GM10248 (cell line): ENCODE measurements at regions not wholly inside any gene's neighbourhood (a gene's known extent, or its start where the extent isn't known, plus 50 kb on each side); places are given as distances from the start of the nearest gene placed in this dataset.

Experiments used
- CTCF ChIA-PET: fragments of 300-600 bp; sonication (Branson Sonifier 250); formaldehyde crosslinking; extraction: SDS; loops from one replicate; lab custom pipeline; 2021; ENCODE audit warnings: antibody characterized with exemption; lab: Yijun Ruan, JAX
- POLR2A ChIA-PET: fragments of 350-650 bp; sonication (Branson Sonifier 250); formaldehyde crosslinking; extraction: SDS; loops from one replicate; lab custom pipeline; 2020; ENCODE audit warnings: antibody characterized with exemption; lab: Yijun Ruan, JAX
- DNase-seq: peaks from one replicate; pipeline ENCODE4 v3.0.0; 2012; ENCODE audit errors: extremely low spot score
- TF ChIP-seq, protein P1 (sequence below): IDR thresholded peaks from 2 replicates; pipeline ENCODE4 v1.5.1; 2012; ENCODE audit warnings: mild to moderate bottlenecking, low read depth; ENCODE audit errors: extremely low read depth, missing control alignments, control extremely low read depth

DNA sequence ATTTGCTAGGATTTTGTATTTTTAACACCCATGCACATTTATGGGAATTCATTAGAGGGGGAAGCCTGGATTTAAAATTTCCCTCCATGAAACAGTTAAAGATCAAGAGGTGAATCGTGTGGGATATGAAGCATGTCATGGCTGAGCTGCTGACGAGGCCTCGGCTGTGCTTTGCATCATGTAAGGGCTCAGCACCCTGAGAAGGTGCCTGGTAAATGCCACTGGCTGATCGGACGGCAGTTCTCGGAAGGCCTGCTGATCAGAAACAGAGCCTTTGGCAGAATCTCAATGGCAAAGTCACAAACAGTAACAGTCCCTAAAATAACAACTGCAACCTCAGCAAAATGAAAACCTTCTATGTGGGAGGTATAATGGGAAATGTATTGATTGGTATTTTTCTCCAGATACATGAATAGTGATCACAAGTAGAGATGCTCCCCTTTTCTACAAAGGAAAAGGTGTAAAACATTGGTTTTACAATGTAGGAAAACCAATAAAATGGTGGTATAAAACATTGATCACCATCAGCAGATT, 53.0 kb upstream of the FUCA2 start:
- CTCF ChIA-PET, result no interaction called here
- POLR2A ChIA-PET, result no interaction called here
- no peak for DNase-seq
- TF ChIP-seq, protein P1, sequence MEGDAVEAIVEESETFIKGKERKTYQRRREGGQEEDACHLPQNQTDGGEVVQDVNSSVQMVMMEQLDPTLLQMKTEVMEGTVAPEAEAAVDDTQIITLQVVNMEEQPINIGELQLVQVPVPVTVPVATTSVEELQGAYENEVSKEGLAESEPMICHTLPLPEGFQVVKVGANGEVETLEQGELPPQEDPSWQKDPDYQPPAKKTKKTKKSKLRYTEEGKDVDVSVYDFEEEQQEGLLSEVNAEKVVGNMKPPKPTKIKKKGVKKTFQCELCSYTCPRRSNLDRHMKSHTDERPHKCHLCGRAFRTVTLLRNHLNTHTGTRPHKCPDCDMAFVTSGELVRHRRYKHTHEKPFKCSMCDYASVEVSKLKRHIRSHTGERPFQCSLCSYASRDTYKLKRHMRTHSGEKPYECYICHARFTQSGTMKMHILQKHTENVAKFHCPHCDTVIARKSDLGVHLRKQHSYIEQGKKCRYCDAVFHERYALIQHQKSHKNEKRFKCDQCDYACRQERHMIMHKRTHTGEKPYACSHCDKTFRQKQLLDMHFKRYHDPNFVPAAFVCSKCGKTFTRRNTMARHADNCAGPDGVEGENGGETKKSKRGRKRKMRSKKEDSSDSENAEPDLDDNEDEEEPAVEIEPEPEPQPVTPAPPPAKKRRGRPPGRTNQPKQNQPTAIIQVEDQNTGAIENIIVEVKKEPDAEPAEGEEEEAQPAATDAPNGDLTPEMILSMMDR, result no peak

DNA sequence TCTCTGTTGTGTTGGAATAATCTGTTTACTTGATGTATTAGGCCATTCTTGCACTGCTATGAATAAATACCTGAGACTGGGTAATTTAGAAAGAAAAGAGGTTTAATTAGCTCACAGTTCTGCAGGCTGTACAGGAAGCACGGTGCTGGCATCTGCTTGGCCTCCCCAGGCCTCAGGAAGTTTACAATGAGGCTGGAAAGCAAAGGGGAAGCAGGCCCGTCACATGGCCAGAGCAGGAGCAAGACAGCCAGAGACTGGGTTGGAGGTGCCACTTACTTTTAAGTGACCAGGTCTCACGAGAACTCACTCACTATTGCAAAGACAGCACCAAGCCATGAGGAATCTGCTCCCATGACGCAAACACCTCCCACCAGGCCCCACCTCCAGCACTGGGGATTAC, 50.6 kb upstream of the FUCA2 start:
- ChIA-PET CTCF (interaction anchor here (1.1 to 1.4 kb wide), 3 partner anchors 9 to 49 kb away, joined by 3 to 5 read pairs (median 3); no protein-coding TSS in a partner anchor), POLR2A (no interaction called here)
- TF ChIP-seq, protein P1, result no peak
- no peak for DNase-seq
